GM19239 (cell line): ENCODE measurements at regions not wholly inside any gene's neighbourhood (a gene's known extent, or its start where the extent isn't known, plus 50 kb on each side); places are given as distances from the start of the nearest gene placed in this dataset.
"Not testable (repeated sequence)": the region's sequence is repeated elsewhere in the genome, so short reads cannot be mapped to it uniquely, and the experiment has no call there.

Experiments
- DNase-seq: peaks from one replicate; pipeline ENCODE4 v3.0.0; 2011; ENCODE audit warnings: low spot score; ENCODE audit not compliant: insufficient read length
- FAIRE-seq: peaks from 2 replicates; lab custom pipeline; 2011; peaks lifted over from hg19 to GRCh38; lab: Jason Lieb, UNC

GRCh38 chr6:163741743-163742363 lies 327.3 kb downstream of the QKI start:
- DNase-seq (no peak), FAIRE-seq (no peak)

- DNase-seq: no peak
- no peak for FAIRE-seq
These were observed 326.8 kb downstream of the QKI start for GRCh38 chr6:163741342-163741741.

- no peak for FAIRE-seq
- no peak for DNase-seq
These were observed 325.4 kb downstream of the QKI start for GRCh38 chr6:163739966-163740365.

- DNase-seq (no peak), FAIRE-seq (no peak)
These were observed 324.8 kb downstream of the QKI start for GRCh38 chr6:163739408-163739725.

GRCh38 chr6:163738725-163739407 lies 324.3 kb downstream of the QKI start:
- peak; percentile 74 for FAIRE-seq
- DNase-seq: no peak

GRCh38 chr6:163738304-163738703 lies 323.8 kb downstream of the QKI start:
- no peak for DNase-seq
- FAIRE-seq: no peak

- FAIRE-seq (no peak), DNase-seq (no peak)
These were observed 320.6 kb downstream of the QKI start for GRCh38 chr6:163735076-163735475.

GRCh38 chr6:163733061-163733460 lies 318.5 kb downstream of the QKI start:
- no peak for FAIRE-seq
- no peak for DNase-seq

- peak; percentile 57 for FAIRE-seq
- DNase-seq: no peak
These were observed 318.0 kb downstream of the QKI start for GRCh38 chr6:163732479-163732878.

- FAIRE-seq, DNase-seq: not testable (repeated sequence)
These were observed 317.5 kb downstream of the QKI start for GRCh38 chr6:163732014-163732351.

- no peak for FAIRE-seq
These were observed 316.9 kb downstream of the QKI start for GRCh38 chr6:163731215-163732013.

GRCh38 chr6:163730246-163731210 lies 316.0 kb downstream of the QKI start:
- no peak for FAIRE-seq
- DNase-seq: no peak

More at GRCh38 chr6:163731215-163732013, 316.9 kb downstream of the QKI start:
- no peak for DNase-seq

GRCh38 chr6:163729127-163729872 lies 314.8 kb downstream of the QKI start:
- DNase-seq (no peak), FAIRE-seq (no peak)

- DNase-seq (no peak), FAIRE-seq (no peak)
These were observed 314.1 kb downstream of the QKI start for GRCh38 chr6:163728442-163729126.

GRCh38 chr6:163726037-163726695 lies 311.6 kb downstream of the QKI start:
- DNase-seq: no peak
- FAIRE-seq: no peak

GRCh38 chr6:163725008-163725941 lies 310.8 kb downstream of the QKI start:
- DNase-seq: no peak
- FAIRE-seq: no peak

GRCh38 chr6:163724196-163724595 lies 309.7 kb downstream of the QKI start:
- FAIRE-seq (no peak), DNase-seq (no peak)
